K562 (cell line): ENCODE measurements at regions not wholly inside any gene's neighbourhood (a gene's known extent, or its start where the extent isn't known, plus 50 kb on each side); places are given as distances from the start of the nearest gene placed in this dataset.

ENCODE experiments used
- RBM15 ChIP-seq: fragments of 200-400 bp; formaldehyde crosslinking; IDR thresholded peaks from 2 replicates; pipeline ENCODE4 v1.6.1; 2018; ENCODE audit warnings: mild to moderate bottlenecking, low read length, moderate library complexity; ENCODE audit not compliant: insufficient read depth
- ZNF354B ChIP-seq: fragments of 250-450 bp; sonication (Bioruptor Pico); IDR thresholded peaks from 2 replicates; pipeline ENCODE4 v1.4.0; 2020
- TF ChIP-seq, protein P1 (sequence below): sonication (generic); formaldehyde crosslinking; IDR thresholded peaks from 2 replicates; pipeline ENCODE4 v1.8.1; 2023; ENCODE audit warnings: mild to moderate bottlenecking, missing genetic modification reagents
- TF ChIP-seq, protein P2 (sequence below): fragments of 450-650 bp; IDR thresholded peaks from 2 replicates; pipeline ENCODE4 v1.6.1; 2016; ENCODE audit warnings: borderline replicate concordance
- TF ChIP-seq, protein P3 (sequence below): fragments of 200-800 bp; sonication (Bioruptor generic); IDR thresholded peaks from 2 replicates; pipeline ENCODE4 v1.6.1; 2017; ENCODE audit warnings: missing genetic modification characterization, missing compliant biosample characterization
- TF ChIP-seq, protein P4 (sequence below): fragments of 250-450 bp; sonication (Bioruptor Pico); IDR thresholded peaks from 2 replicates; pipeline ENCODE4 v1.5.0; 2021; ENCODE audit warnings: mild to moderate bottlenecking, moderate library complexity

DNA sequence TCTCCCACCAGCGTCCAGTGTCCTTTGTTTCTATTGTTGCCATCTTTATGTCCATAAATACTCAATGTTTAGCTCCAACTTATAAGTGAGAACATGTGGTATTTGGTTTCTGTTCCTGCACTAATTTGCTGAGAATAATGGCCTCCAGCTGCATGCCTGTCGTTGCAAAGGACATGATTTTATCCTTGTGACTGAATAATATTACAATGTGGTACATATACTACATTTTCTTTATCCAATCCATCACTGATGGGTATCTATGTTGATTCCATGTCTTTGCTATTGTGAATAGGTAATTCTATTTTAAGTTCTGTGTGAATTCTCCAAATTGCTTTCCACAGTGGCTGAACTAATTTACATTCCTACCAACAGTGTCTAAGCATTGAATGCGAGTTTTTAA, 578.6 kb upstream of the CA10 start (continued):
- TF ChIP-seq, protein P1, sequence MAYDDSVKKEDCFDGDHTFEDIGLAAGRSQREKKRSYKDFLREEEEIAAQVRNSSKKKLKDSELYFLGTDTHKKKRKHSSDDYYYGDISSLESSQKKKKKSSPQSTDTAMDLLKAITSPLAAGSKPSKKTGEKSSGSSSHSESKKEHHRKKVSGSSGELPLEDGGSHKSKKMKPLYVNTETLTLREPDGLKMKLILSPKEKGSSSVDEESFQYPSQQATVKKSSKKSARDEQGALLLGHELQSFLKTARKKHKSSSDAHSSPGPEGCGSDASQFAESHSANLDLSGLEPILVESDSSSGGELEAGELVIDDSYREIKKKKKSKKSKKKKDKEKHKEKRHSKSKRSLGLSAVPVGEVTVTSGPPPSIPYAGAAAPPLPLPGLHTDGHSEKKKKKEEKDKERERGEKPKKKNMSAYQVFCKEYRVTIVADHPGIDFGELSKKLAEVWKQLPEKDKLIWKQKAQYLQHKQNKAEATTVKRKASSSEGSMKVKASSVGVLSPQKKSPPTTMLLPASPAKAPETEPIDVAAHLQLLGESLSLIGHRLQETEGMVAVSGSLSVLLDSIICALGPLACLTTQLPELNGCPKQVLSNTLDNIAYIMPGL, result no peak
- TF ChIP-seq, protein P2, sequence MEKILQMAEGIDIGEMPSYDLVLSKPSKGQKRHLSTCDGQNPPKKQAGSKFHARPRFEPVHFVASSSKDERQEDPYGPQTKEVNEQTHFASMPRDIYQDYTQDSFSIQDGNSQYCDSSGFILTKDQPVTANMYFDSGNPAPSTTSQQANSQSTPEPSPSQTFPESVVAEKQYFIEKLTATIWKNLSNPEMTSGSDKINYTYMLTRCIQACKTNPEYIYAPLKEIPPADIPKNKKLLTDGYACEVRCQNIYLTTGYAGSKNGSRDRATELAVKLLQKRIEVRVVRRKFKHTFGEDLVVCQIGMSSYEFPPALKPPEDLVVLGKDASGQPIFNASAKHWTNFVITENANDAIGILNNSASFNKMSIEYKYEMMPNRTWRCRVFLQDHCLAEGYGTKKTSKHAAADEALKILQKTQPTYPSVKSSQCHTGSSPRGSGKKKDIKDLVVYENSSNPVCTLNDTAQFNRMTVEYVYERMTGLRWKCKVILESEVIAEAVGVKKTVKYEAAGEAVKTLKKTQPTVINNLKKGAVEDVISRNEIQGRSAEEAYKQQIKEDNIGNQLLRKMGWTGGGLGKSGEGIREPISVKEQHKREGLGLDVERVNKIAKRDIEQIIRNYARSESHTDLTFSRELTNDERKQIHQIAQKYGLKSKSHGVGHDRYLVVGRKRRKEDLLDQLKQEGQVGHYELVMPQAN, result no peak
- TF ChIP-seq, protein P3, sequence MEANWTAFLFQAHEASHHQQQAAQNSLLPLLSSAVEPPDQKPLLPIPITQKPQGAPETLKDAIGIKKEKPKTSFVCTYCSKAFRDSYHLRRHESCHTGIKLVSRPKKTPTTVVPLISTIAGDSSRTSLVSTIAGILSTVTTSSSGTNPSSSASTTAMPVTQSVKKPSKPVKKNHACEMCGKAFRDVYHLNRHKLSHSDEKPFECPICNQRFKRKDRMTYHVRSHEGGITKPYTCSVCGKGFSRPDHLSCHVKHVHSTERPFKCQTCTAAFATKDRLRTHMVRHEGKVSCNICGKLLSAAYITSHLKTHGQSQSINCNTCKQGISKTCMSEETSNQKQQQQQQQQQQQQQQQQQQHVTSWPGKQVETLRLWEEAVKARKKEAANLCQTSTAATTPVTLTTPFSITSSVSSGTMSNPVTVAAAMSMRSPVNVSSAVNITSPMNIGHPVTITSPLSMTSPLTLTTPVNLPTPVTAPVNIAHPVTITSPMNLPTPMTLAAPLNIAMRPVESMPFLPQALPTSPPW (CRISPR knock-in tag), result no peak
- no peak for TF ChIP-seq ZNF354B (CRISPR knock-in tag)
- TF ChIP-seq RBM15, result no peak
- TF ChIP-seq, protein P4, sequence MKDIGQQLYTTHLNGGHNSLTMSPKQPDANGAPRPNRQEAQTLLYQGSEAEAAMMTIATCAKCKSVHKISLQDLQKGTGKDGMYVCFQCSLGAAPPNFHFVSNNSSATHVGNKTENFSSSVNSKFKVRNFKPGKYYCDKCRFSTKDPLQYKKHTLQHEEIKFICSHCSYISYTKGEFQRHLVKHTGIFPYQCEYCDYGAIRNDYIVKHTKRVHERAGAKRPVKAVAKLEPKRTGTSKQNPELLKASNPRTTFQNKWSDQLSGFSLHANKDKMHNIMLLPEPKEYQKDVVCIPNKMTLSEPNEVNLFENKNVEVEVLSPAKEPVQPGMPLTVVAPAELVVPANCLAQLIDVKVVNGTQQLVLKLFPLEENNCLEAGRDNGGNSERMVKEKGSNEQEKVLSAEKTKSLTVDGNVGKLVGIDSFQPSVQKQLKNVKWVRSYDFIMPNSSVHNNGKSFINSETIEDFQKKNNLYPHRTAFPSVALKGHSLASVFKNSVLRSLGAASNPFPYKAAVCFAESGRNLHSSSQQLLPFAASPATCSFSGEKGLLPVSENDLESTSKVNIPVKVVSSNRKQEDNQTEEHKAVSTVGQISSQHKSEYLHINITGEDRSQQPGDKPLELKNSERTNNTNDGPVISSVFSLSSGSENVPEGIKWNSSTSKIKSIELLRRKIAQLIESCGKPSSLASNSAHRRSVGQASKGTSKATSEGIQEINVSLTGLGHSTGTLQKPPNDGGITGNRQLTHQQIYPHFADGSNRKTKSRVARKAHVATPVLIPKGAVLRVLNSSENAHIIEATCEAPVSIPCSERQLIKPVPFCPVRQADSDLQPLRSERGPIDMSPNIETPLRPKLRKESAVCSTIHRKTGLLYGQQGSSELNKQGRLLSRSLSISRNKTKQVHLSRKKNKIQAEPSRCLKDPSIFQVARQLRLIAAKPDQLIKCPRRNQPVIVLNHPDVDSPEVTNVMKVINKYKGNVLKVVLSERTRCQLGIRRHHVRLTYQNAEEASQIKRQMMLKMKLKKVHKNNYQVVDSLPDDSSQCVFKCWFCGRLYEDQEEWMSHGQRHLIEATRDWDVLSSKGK, result no peak
